ENCODE measurements at regions not wholly inside any gene's neighbourhood (a gene's known extent, or its start where the extent isn't known, plus 50 kb on each side); places are given as distances from the start of the nearest gene placed in this dataset.
"Not testable (repeated sequence)": the region's sequence is repeated elsewhere in the genome, so short reads cannot be mapped to it uniquely, and the experiment has no call there.

DNA sequence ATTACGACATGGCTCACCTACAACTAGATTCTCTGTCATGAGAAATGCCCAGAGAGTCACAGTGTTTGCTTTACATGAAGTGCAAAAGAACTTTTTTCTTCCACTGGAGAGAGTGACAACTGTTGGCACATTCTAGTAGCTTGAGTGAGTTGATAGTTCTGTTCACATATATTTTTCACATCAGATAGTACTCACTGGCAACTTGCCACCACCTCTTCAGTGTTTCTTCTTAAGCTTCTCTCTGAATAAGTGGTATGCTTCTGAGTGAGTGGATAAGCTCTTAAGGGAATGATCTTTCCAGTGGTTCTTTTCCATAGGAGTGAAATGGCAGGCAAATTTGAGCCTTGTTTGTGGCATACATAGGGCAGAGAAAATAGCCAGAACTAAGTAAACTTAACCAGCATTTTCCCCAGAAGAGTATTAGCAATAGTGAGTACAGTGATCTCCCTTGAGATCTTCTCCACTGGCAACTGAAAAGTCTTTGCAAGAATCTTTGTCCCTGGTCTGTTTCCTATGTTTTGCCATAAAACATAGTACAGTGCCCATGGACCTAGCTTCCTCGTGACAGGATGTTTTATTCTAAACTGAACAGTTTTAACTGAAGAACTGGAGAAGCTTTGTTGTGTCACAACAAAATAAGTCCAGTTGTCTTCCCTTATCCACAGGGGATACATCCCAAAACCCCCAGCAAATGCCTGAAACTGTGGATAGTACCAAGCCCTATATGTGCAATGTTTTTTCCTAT, 125.4 kb upstream of the CDK13 start:
- CTCF ChIA-PET, result interaction anchor here (0.8 kb wide), 1 partner anchor 33 kb away, joined by 3 read pairs; no protein-coding TSS in a partner anchor
- POLR2A ChIA-PET, result no interaction called here

DNA sequence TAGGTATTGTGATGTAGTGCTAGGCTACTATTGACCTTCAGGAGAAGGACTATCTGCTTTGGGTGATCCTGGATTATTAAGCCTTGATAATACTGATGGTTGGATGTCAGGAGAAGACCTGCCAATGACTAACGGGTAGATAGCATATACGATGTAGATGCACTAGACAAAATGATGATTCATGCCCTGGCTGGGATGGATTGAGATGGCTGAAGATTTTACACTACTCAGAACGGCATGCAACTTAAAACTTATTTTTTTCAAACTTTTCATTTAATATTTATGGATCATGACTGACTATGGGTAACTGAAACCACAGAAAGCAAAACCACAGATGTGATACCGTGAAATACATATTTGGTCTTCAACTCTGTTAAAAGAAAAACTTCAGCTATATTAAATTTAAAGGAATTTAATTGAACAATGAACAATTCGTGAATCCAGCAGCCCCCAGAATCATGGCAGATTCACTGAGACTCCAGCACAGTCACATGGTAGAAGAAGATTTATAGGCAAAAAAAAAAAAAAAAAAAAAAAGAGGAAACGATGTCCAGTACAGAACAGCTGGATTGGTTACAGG, 124.6 kb upstream of the CDK13 start:
- CTCF ChIA-PET, result interaction anchor here (0.8 kb wide), 1 partner anchor 34 kb away, joined by 3 read pairs; no protein-coding TSS in a partner anchor
- POLR2A ChIA-PET, result no interaction called here

DNA sequence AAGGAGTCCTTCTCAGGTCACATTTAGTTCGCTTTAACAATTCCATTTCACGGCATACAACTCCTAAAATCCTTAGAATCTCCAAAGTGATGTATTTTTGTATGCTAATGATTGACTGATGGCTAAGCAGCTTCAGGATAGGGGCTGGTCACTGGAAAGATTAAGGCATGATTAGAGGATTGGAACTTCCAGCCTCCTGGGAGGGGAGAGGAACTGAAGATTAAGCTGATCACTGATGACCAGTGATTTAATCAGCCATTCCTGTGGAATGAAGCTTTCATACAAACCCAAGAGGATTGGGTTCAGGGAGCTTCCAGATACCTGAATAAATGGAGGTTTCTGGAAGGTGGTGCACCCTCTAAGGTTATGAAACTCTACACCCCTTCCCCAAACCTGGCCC, 123.9 kb upstream of the CDK13 start:
- ChIA-PET POLR2A (no interaction called here), CTCF (no interaction called here)

DNA sequence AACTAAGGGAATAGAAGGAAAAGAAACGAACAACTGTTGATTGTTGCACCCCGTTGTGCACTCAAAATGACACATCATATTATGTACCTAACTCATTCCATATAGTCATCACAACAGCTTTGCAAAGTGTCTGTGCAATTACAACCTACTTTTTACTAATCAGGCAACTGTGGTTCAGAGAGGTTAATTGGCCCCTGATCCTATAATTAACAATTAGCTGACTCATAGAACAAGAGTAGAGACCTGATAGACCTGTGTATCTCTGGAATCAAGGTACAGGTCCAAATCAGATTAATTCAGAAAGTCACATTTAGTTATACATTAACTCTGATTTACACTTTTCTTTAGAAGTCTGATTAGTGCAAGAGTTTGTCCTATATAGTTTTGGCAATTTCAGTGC, 122.5 kb upstream of the CDK13 start:
- ChIA-PET CTCF (no interaction called here), POLR2A (interaction anchor here (0.6 kb wide), 1 partner anchor 280 kb away, joined by 3 read pairs; no protein-coding TSS in a partner anchor)

DNA sequence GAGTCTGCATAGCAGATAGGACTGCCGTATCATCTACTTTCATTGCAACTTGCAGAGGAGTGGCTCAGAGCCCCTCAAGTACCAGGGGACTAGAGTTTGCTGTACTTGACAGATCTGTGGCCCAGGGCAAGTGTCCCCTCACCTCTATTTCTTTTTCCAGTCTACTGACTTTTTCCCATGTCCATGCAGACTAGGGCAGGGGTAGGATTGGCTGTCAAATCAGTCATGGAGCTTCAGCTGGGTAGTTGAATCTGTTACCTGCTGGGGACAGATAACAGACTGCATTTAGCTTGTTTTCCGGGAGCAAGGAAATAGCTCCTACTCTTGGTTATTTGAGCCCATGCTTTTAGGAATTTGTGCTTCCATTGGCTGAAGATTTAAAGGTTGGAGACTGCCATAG, 121.0 kb upstream of the CDK13 start:
- CTCF ChIA-PET, result no interaction called here
- POLR2A ChIA-PET, result no interaction called here

DNA sequence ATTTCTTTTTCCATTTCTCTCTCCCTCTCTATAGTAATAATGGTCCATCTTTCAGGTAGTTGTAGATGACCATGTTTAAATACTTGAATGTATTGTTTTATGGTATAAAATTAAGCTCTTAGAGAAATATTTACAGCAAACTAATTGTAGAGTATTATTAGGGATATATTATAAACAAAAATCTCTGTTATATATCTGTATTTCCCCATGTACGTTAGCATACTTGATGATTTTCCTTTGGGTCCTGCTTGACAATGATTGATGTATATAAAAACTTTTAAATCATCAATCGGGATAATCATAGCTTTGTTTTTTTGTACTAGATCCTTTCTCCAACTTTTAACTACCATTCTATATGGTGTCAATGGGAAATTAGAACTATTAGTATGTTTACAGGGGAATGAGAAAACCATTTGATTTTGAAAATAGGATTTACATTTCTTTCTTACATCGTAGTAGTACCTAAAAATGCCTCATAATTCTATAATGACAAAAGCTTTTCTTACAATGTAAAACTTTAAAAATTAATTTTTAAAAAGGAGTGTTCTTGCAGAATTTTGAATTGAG, 117.5 kb upstream of the CDK13 start:
- CTCF ChIA-PET, result interaction anchor here (0.7 kb wide), 1 partner anchor 186 kb away, joined by 3 read pairs; no protein-coding TSS in a partner anchor
- POLR2A ChIA-PET, result no interaction called here

DNA sequence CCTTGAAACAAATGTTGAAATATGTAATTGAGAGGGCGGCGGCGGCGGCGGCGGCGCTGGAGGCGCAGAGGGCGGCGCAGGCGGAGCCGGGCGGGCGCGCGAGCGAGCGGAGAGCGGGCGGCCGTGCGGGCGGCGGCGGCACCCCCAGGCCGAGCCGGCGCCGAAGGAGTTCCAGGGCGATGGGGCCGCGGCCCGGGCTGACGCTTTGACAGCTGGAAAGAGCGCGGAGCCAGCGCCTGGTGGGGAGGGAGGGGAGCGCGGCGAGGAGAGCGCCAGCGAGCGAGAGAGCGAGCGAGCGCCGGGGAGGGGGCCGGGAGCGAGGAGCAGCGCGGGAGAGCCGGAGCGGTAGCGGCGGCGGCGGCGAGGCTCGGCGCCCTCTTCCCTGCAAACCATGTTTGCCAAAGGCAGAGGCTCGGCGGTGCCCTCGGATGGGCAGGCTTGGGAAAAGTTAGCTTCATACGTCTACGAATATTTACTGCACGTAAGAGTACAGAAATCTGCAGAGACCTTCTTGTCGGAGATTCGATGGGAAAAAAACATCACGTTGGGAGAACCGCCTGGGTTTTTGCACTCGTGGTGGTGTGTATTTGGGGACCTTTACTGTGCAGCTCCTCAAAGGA, 116.8 kb upstream of the CDK13 start:
- POLR2A ChIA-PET, result not testable (repeated sequence)
- CTCF ChIA-PET, result interaction anchor here (0.7 kb wide), 1 partner anchor 186 kb away, joined by 3 read pairs; no protein-coding TSS in a partner anchor

DNA sequence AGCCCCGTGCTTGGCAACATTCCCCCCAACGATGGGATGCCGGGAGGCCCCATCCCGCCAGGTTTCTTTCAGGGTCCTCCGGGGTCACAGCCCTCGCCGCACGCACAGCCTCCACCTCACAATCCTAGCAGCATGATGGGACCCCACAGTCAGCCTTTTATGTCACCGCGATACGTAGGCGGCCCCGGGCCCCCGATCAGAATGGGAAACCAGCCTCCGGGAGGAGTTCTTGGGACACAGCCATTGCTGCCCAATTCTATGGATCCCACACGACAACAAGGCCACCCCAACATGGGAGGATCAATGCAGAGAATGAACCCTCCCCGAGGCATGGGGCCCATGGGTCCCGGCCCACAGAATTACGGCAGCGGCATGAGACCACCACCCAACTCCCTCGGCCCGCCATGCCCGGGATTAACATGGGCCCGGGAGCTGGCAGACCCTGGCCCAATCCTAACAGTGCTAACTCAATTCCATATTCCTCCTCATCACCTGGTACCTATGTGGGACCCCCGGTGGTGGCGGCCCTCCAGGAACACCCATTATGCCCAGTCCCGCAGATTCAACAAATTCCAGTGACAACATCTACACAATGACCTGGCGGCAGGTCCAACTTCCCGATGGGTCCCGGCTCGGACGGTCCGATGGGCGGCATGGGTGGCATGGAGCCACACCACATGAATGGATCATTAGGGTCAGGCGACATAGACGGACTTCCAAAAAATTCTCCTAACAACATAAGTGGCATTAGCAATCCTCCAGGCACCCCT, 116.0 kb upstream of the CDK13 start:
- CTCF ChIA-PET, POLR2A ChIA-PET: not testable (repeated sequence)

DNA sequence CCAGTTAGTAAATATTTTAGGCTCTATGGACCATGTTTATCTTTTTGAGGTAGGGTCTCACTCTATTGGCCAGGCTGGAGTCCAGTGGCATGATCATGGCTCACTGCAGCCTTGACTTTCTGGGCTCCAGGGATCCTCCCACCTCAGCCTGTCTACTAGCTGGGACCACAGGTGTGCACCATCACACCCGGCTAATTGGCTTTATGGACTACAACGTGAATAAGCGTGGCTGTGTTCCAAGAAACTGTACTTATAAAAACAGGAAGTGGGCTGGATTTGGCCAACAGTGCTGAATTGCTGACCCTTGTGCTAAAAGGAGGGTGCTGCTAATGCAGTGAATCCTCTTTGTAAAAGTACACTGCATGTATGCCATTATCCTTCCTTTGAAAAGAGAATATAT, 111.7 kb upstream of the CDK13 start:
- ChIA-PET CTCF (no interaction called here), POLR2A (no interaction called here)

DNA sequence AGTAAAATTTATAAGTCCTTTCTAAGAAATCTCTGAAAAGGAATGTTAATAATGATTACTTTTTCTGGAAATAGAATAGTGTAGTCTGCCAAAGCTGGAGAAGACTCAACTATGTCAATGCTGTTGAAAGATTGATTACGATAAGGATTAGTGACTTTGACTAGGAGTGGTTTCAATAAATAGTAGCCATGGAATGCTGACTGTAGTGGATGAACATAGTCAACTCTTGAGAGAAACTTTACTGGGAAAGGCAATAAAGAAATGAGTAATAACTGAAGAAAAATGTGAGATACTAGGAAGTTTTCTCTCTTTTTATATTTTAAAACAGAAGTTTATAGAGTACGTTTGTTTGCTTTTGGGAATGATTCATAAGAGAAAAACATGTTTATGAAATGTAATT, 105.0 kb upstream of the CDK13 start:
- CTCF ChIA-PET, result no interaction called here
- POLR2A ChIA-PET, result no interaction called here

DNA sequence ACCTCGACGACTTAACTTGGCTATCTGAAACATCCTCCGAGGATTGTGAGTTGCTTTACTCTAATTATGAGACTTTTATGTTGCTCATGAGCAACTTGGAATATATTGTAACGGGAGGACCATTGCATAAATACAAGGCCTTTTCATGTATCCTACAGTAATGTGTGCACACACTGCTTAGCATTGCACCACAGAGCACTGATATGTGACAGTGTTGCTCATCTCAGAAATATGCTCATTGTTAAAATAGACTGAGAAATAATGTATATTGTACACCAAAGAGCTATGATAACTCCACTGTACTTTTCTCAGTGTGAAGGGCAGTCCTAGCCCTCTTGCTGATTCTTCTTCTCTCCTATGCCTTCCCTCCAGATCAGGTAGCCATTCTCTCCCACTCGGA, 102.8 kb upstream of the CDK13 start:
- ChIA-PET POLR2A (no interaction called here), CTCF (no interaction called here)

DNA sequence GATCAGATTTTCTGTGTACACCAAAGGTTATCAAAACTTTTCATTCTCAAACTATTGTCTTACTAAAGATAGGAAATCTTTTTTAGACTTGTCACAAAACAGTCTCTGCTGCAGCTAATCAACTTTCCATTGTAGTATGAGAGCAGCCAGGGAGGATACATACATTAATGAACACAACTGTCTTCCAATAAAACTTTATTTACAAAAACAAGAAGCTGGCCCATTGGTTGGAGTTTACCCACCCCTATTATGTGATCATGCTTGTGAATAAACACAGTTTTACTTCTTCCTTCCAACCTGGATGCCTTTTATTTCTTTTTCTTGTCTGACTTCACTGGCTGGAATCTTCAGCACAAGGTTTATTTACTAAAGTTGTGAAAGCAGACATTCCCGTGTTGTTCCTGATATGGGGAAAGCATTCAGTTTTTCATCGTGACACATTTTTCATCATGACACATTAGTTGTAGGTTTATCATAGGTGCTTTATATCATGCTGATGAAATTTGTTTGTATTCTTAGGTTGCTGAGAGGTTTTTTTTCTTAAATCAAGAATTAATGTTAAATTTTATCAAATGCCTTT, 98.5 kb upstream of the CDK13 start:
- CTCF ChIA-PET, result no interaction called here
- POLR2A ChIA-PET, result no interaction called here

DNA sequence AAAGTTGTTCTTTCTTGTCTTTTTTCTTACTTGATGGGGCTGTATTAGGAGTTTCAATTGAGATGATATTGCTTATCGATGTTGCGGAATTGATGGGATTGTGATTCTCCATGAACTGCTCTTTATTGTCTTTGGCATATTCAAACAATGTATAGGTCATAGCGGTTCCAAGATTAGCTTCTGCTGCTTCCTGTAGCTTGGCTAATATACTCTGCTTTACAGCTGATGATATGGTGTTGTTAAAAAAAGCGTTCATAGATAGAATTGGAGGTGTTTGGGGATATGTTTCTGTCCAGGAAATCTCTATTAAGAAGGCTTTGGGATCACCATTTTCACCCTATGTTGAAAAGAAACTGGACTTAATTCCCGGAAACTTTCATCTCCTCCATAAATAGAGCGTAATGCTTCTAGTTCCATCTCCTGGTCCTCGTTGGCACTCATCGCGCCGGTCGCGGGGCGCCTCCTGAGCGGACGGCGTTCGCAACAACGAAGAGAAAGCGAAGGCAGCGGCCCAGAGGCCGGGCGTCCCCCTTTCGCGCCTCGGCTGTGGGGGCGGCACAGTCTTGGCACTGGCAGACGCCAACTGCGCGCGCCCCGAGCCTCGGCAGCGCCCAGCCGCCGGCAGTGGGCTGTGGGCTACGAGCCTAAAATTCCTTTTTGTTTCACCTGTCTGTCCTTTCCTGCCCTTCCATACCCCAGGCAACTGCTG, 95.3 kb upstream of the CDK13 start:
- CTCF ChIA-PET, POLR2A ChIA-PET: not testable (repeated sequence)

DNA sequence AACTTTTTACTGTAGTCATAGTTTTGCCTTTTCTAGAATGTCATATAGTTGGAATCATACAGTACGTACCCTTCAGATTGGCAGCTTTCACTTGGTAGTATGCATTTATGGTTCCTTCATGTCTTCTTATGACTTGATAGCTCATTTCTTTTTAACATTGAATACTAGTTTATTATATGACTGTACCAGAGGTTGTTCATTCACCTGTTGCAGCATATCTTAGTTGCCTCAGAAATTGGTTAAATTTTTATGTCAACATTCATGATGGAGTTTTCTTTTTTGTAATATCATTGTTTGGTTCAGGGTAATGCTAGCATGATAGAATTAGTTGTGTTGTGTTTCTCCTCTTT, 94.8 kb upstream of the CDK13 start:
- CTCF ChIA-PET, result no interaction called here

DNA sequence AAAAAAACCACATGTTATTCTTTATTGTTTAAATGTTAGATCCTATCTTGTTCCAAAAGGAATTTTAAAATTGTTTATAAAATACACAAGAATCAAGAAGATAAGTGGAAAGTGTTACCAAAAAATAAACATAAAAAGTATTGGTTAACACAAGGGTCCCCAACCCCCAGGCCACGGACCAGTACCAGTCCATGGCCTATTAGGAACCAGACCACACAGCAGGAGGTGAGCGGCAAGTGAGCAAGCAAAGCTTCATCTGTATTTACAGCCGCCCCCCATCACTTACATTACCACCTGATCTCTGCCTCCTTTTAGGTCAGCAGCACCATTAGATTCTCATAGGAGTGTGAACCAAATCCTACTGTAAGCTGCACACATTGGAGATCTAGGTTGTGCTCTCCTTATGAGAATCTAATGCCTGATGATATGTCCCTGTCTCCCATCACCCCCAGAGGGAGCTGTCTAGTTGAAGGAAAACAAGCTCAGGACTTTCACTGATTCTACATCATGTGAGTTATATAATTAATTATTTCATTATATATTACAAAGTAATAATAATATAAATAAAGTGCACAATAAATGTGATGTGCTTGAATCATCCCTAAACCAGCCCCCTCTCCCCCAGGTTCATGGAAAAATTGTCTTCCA, 86.3 kb upstream of the CDK13 start:
- POLR2A ChIA-PET, result not testable (repeated sequence)

More for the DNA sequence above, 94.8 kb upstream of the CDK13 start:
- POLR2A ChIA-PET, result no interaction called here

DNA sequence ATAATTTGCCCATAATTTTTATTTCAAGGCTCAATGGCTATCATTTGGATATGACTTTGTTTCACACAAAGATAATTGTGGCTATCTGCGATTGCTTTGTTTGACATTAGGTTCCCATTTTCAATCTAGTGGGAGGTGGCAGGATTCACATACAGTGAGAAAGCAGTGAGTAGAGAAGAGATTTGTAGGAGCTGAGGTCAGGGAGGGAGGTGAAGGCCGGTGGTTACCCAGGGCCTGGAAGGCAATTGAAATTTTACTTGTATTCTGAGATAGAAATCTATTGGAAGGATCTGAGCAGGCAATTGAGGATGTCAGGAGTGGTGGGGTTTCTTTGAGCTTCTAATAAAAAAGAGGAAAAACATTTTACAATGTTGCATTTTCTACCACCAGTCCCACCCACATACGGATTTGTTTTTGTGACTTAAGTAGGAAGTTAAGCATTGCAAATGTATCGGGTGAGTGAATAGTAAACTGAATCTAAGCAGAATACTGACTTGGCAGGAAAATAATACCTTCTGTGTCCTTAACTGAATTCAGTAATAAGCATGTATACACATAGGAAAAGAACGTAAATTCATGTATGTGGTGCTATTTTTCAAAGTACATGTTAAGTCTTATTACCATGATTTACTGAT, 80.1 kb upstream of the CDK13 start:
- CTCF ChIA-PET, POLR2A ChIA-PET: not testable (repeated sequence)

More for the DNA sequence above, 86.3 kb upstream of the CDK13 start:
- CTCF ChIA-PET, result not testable (repeated sequence)

DNA sequence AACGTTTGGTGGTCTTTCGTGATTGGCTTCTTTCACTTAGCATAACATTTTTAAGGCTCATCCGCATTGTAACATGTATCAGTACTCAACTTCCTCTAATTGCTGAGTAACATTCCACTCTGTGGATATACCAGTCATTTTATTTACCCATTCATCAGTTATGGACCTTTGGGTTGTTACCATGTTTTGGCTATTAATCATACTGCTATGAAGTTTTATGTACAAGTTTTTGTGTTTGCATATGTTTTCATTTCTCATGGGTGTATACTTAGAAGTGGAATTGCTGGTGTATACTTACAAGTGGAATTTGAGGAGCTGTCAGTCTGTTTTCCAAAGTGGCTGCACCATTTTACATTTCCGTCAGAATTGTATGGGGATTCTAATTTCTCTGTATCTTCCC, 78.4 kb upstream of the CDK13 start:
- CTCF ChIA-PET, POLR2A ChIA-PET: not testable (repeated sequence)

DNA sequence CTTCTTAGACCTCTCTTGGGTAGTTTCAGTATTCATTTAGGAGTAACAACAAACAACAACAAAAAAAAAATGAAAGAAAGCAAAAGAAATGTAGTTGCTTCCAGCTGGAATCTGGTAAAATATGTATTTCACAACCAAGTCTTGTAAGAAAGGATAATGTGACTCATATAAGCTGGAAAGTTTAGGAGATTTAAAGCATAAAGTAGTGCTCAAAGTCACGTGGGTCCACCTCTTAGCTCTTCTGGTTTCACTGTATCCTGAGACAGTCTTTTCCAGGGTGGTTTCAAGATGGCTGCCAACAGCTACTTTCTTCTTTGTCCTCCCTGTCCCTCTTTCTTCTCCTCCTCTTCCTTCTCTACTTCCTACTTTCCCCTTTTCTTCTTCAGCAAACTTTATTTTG, 69.5 kb upstream of the CDK13 start:
- CTCF ChIA-PET, result no interaction called here
- POLR2A ChIA-PET, result no interaction called here

Data from activated CD8-positive, alpha-beta memory T cell treated with anti-CD3 and anti-CD28 coated beads for 36 hours (primary cell).